Body of pancreas (tissue), 4 donors: ENCODE measurements at regions not wholly inside any gene's neighbourhood (a gene's known extent, or its start where the extent isn't known, plus 50 kb on each side); places are given as distances from the start of the nearest gene placed in this dataset.

Experiments used
- ATAC-seq: fragments of 150-250 bp; one replicate; pipeline ENCODE4 v1.9.1; 2016
- DNase-seq, 4 donors: peaks; one replicate each; pipeline ENCODE4 v3.0.0-alpha.2; 2019
- H3K27ac ChIP-seq, 4 donors: fragments of 200-600 bp; sonication (generic); 1 replicate in 3 of 4; 2 replicates in 1 of 4; pipeline versions ENCODE4 v1.5.1 to v1.6.1; 2016 to 2019; ENCODE audit warnings: mild to moderate bottlenecking in 1 of 4, mixed read lengths in 1 of 4, moderate library complexity in 1 of 4
- H3K27me3 ChIP-seq, 2 donors: fragments of 200-600 bp; sonication (generic); one replicate each; pipeline ENCODE4 v1.6.0; 2016; ENCODE audit warnings: mild to moderate bottlenecking in 1 of 2
- H3K36me3 ChIP-seq, 2 donors: fragments of 200-600 bp; sonication (generic); replicated peaks in 1 of 2; 2 replicates each; pipeline ENCODE4 v1.5.1; 2016; ENCODE audit warnings: low read depth in 2 of 2; ENCODE audit not compliant: insufficient read depth in 1 of 2
- H3K4me1 ChIP-seq: fragments of 200-600 bp; sonication (generic); one replicate; pipeline ENCODE4 v1.6.0; 2016
- H3K4me3 ChIP-seq, 2 donors: fragments of 200-600 bp; sonication (generic); 1 replicate in 1 of 2; 2 replicates in 1 of 2; pipeline ENCODE4 v1.5.1; 2016 to 2019
- H3K9me3 ChIP-seq, 3 donors: fragments of 200-600 bp; sonication (generic); 1 replicate in 2 of 3; 2 replicates in 1 of 3; pipeline ENCODE4 v1.5.1; 2016
- POLR2A ChIP-seq, 3 donors: fragments of 450-650 bp; IDR thresholded peaks; one replicate each; pipeline ENCODE4 v1.6.1; 2016; ENCODE audit warnings: antibody characterized with exemption in 3 of 3, mild to moderate bottlenecking in 2 of 3
- WGBS, 2 donors: methylation state at CpG; one replicate each; pipeline ENCODE4 v1.1.5; 2017; 5-methylcytosine and 5-hydroxymethylcytosine counted together
- intact Hi-C: fragments of 100-400 bp; cut with DNase I; formaldehyde crosslinking; loops from one replicate; pipeline ENCODE4 v1.15.1; 2023
- TF ChIP-seq, protein P1 (sequence below), 7 experiments: fragments of 450-650 bp in 4 of 7; fragments of 200-600 bp in 3 of 7; sonication (generic) in 3 of 7; IDR thresholded peaks; one replicate each; pipeline ENCODE4 v1.5.1; 2016 to 2019; ENCODE audit warnings: antibody characterized with exemption in 7 of 7

- Histone ChIP-seq H3K27me3 (no peaks in the 10 kb centered on the region), H3K36me3 (no peaks in the 10 kb centered on the region), H3K4me1 (no peaks in the 10 kb centered on the region), H3K4me3 (no peak overlapping the region), H3K27ac (no peak overlapping the region), H3K9me3 (no peaks in the 10 kb centered on the region)
- DNase-seq (no peak), ATAC-seq (no peak)
- intact Hi-C loops, result no loop called here
- WGBS, 2 donors, result 67 to 82% methylated on average over 9 to 14 of the region's 15 CpGs
- no peak for TF ChIP-seq POLR2A (IDR thresholded peaks at IDR 0.05)
- TF ChIP-seq, protein P1, sequence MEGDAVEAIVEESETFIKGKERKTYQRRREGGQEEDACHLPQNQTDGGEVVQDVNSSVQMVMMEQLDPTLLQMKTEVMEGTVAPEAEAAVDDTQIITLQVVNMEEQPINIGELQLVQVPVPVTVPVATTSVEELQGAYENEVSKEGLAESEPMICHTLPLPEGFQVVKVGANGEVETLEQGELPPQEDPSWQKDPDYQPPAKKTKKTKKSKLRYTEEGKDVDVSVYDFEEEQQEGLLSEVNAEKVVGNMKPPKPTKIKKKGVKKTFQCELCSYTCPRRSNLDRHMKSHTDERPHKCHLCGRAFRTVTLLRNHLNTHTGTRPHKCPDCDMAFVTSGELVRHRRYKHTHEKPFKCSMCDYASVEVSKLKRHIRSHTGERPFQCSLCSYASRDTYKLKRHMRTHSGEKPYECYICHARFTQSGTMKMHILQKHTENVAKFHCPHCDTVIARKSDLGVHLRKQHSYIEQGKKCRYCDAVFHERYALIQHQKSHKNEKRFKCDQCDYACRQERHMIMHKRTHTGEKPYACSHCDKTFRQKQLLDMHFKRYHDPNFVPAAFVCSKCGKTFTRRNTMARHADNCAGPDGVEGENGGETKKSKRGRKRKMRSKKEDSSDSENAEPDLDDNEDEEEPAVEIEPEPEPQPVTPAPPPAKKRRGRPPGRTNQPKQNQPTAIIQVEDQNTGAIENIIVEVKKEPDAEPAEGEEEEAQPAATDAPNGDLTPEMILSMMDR (IDR thresholded peaks at IDR 0.05), result no peak
Measured at GRCh38 chr11:76280882-76281557, 74.7 kb upstream of the WNT11 start.

DNA sequence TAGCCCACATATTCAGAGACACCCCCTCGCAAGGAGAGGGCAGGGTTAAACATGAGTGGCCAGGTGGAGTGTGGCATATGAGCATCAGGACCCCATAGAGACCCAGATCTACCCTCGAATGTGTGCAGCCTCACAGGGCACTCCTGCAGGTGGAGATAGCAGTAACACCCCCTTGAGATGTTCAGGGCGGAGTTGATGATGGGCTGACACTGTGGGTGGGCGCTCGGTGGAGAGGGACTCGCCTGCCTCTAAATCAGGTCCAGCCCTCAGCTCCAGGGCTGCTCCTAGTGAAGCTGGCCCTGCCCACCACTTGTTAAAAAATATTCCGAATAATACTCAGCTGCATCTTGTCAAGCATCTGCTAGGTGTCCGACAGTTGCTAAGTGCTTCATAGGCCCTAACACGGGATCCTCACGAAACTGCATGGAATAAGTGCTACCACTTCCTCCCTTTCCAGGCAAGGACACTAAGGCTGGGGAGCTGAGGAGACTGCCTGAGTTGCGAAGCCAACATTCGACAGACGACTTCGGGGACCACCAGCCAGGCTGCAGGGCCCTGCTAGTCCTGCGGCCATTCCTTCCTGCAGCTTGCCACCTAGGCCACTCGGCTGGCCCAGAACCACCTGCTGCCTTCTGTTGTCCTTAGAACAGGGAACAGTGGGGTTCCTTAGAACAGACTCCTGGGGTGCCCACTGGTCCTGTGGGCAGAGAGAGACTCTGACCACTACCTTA is 74.0 kb upstream of the WNT11 start:
- H3K4me1 ChIP-seq, result no peaks in the 10 kb centered on the region
- TF ChIP-seq, protein P1 (IDR thresholded peaks at IDR 0.05), result no peak
- no peak for TF ChIP-seq POLR2A (IDR thresholded peaks at IDR 0.05)
- no peak overlapping the region for H3K27ac ChIP-seq
- intact Hi-C loops, result no loop called here
- no peaks in the 10 kb centered on the region for H3K9me3 ChIP-seq
- ATAC-seq (no peak), DNase-seq (no peak)
- no peaks in the 10 kb centered on the region for H3K27me3 ChIP-seq
- no peak overlapping the region for H3K4me3 ChIP-seq
- no peaks in the 10 kb centered on the region for H3K36me3 ChIP-seq
- WGBS, 2 donors, result 80 to 83% methylated on average over 10 to 16 of the region's 16 CpGs

- H3K36me3 ChIP-seq, result no peaks in the 10 kb centered on the region
- no peaks in the 10 kb centered on the region for H3K4me1 ChIP-seq
- no peak overlapping the region for H3K27ac ChIP-seq
- DNase-seq, result no peak
- H3K4me3 ChIP-seq, result no peak overlapping the region
- ATAC-seq, result no peak
- no peaks in the 10 kb centered on the region for H3K9me3 ChIP-seq
- intact Hi-C loops, result no loop called here
- no peaks in the 10 kb centered on the region for H3K27me3 ChIP-seq
- TF ChIP-seq, protein P1 (IDR thresholded peaks at IDR 0.05), result no peak
- TF ChIP-seq POLR2A (IDR thresholded peaks at IDR 0.05), result no peak
- 73 to 81% methylated on average over 6 to 7 of the region's 7 CpGs for WGBS, 2 donors
Measured at GRCh38 chr11:76279646-76280045, 73.3 kb upstream of the WNT11 start.

- H3K27ac ChIP-seq, result no peak overlapping the region
- TF ChIP-seq, protein P1 (IDR thresholded peaks at IDR 0.05), result no peak
- TF ChIP-seq POLR2A (IDR thresholded peaks at IDR 0.05), result no peak
- intact Hi-C loops, result no loop called here
- no peak for DNase-seq
- H3K27me3 ChIP-seq, result no peaks in the 10 kb centered on the region
- no peak overlapping the region for H3K4me3 ChIP-seq
- H3K9me3 ChIP-seq, result no peaks in the 10 kb centered on the region
- WGBS, 2 donors, result 88 to 92% methylated on average over 6 of the region's 6 CpGs
- no peak for ATAC-seq
- no peaks in the 10 kb centered on the region for H3K4me1 ChIP-seq
- H3K36me3 ChIP-seq, result no peaks in the 10 kb centered on the region
Measured at GRCh38 chr11:76279038-76279437, 72.7 kb upstream of the WNT11 start.
